ENCODE measurements at regions not wholly inside any gene's neighbourhood (a gene's known extent, or its start where the extent isn't known, plus 50 kb on each side); places are given as distances from the start of the nearest gene placed in this dataset.

GRCh38 chr7:35474100-35474499, 220.2 kb upstream of the TBX20 start:
- no peaks in the 10 kb centered on the region for H3K4me1 ChIP-seq (ENCODE audit: control insufficient read depth, extremely low read depth, insufficient read depth, low read length)
- DNase-seq (ENCODE audit: low read depth in 2 of 2), result no peak
- H3K36me3 ChIP-seq (ENCODE audit: control insufficient read depth, insufficient read depth, low read length), result no peaks in the 10 kb centered on the region
- no peak overlapping the region for H3K9ac ChIP-seq (ENCODE audit: insufficient read depth, low read length)
- no peak overlapping the region for H3K4me3 ChIP-seq (replicated peaks in 1 of 4; ENCODE audit: control extremely low read depth in 1 of 4, insufficient read depth in 1 of 4, low read depth in 3 of 4, low read length in 4 of 4)
- no peak overlapping the region for H3K27ac ChIP-seq (ENCODE audit: insufficient read depth, low read length)
- H3K4me2 ChIP-seq (ENCODE audit: extremely low read depth, insufficient read depth, low read length), result no peak overlapping the region
- no peaks in the 10 kb centered on the region for H3K27me3 ChIP-seq (ENCODE audit: control insufficient read depth, insufficient read depth, low read length)
- no peaks in the 10 kb centered on the region for H3K79me2 ChIP-seq (ENCODE audit: control insufficient read depth, insufficient read depth, low read length)
- TF ChIP-seq EZH2 (IDR thresholded peaks at IDR 0.05; ENCODE audit: low read length, missing control alignments), result no peak
- no peak overlapping the region for H2AFZ ChIP-seq (ENCODE audit: low read length)
- H3K9me3 ChIP-seq (ENCODE audit: control insufficient read depth, insufficient read depth, low read depth, low read length), result no peaks in the 10 kb centered on the region
- H4K20me1 ChIP-seq (ENCODE audit: control insufficient read depth, extremely low read depth, insufficient read depth, low read length), result no peaks in the 10 kb centered on the region

- H3K9ac ChIP-seq (ENCODE audit: insufficient read depth, low read length), result no peak overlapping the region
- no peak overlapping the region for H3K4me2 ChIP-seq (ENCODE audit: extremely low read depth, insufficient read depth, low read length)
- no peaks in the 10 kb centered on the region for H3K4me1 ChIP-seq (ENCODE audit: control insufficient read depth, extremely low read depth, insufficient read depth, low read length)
- no peaks in the 10 kb centered on the region for H4K20me1 ChIP-seq (ENCODE audit: control insufficient read depth, extremely low read depth, insufficient read depth, low read length)
- no peaks in the 10 kb centered on the region for H3K36me3 ChIP-seq (ENCODE audit: control insufficient read depth, insufficient read depth, low read length)
- no peaks in the 10 kb centered on the region for H3K79me2 ChIP-seq (ENCODE audit: control insufficient read depth, insufficient read depth, low read length)
- TF ChIP-seq EZH2 (IDR thresholded peaks at IDR 0.05; ENCODE audit: low read length, missing control alignments) (no peak), CTCF (conservative IDR thresholded peaks at IDR 0.05 in 1 of 2, IDR thresholded peaks at IDR 0.05 in 1 of 2; ENCODE audit: low read depth in 1 of 2, low read length in 2 of 2) (no peak)
- no peak overlapping the region for H3K4me3 ChIP-seq (replicated peaks in 1 of 4; ENCODE audit: control extremely low read depth in 1 of 4, insufficient read depth in 1 of 4, low read depth in 3 of 4, low read length in 4 of 4)
- no peak overlapping the region for H2AFZ ChIP-seq (ENCODE audit: low read length)
- no peaks in the 10 kb centered on the region for H3K27me3 ChIP-seq (ENCODE audit: control insufficient read depth, insufficient read depth, low read length)
- no peak for DNase-seq (ENCODE audit: low read depth in 2 of 2)
- H3K9me3 ChIP-seq (ENCODE audit: control insufficient read depth, insufficient read depth, low read depth, low read length), result no peaks in the 10 kb centered on the region
- no peak overlapping the region for H3K27ac ChIP-seq (ENCODE audit: insufficient read depth, low read length)
Measured at GRCh38 chr7:35468606-35469005, 214.7 kb upstream of the TBX20 start.

- no peak overlapping the region for H3K9ac ChIP-seq (ENCODE audit: insufficient read depth, low read length)
- H3K9me3 ChIP-seq (ENCODE audit: control insufficient read depth, insufficient read depth, low read depth, low read length), result no peaks in the 10 kb centered on the region
- DNase-seq (ENCODE audit: low read depth in 2 of 2), result no peak
Measured at GRCh38 chr7:35467456-35467978, 213.6 kb upstream of the TBX20 start.

More at GRCh38 chr7:35467456-35467978, 213.6 kb upstream of the TBX20 start:
- H3K4me2 ChIP-seq (ENCODE audit: extremely low read depth, insufficient read depth, low read length), result no peak overlapping the region
- no peaks in the 10 kb centered on the region for H3K27me3 ChIP-seq (ENCODE audit: control insufficient read depth, insufficient read depth, low read length)
- no peak overlapping the region for H2AFZ ChIP-seq (ENCODE audit: low read length)
- no peaks in the 10 kb centered on the region for H4K20me1 ChIP-seq (ENCODE audit: control insufficient read depth, extremely low read depth, insufficient read depth, low read length)
- no peaks in the 10 kb centered on the region for H3K79me2 ChIP-seq (ENCODE audit: control insufficient read depth, insufficient read depth, low read length)
- no peak overlapping the region for H3K4me3 ChIP-seq (replicated peaks in 1 of 4; ENCODE audit: control extremely low read depth in 1 of 4, insufficient read depth in 1 of 4, low read depth in 3 of 4, low read length in 4 of 4)
- no peaks in the 10 kb centered on the region for H3K36me3 ChIP-seq (ENCODE audit: control insufficient read depth, insufficient read depth, low read length)
- H3K27ac ChIP-seq (ENCODE audit: insufficient read depth, low read length), result no peak overlapping the region
- no peaks in the 10 kb centered on the region for H3K4me1 ChIP-seq (ENCODE audit: control insufficient read depth, extremely low read depth, insufficient read depth, low read length)
- TF ChIP-seq EZH2 (IDR thresholded peaks at IDR 0.05; ENCODE audit: low read length, missing control alignments) (no peak), CTCF (conservative IDR thresholded peaks at IDR 0.05 in 1 of 2, IDR thresholded peaks at IDR 0.05 in 1 of 2; ENCODE audit: low read depth in 1 of 2, low read length in 2 of 2) (no peak)
